GM21381 (cell line): ENCODE measurements at regions not wholly inside any gene's neighbourhood (a gene's known extent, or its start where the extent isn't known, plus 50 kb on each side); places are given as distances from the start of the nearest gene placed in this dataset.
"Not testable (repeated sequence)": the region's sequence is repeated elsewhere in the genome, so short reads cannot be mapped to it uniquely, and the experiment has no call there.

Experiments used
- ATAC-seq: cut with Tn5 transposase; IDR thresholded peaks from one replicate; pipeline ENCODE4 v1.9.1; 2021; ENCODE audit warnings: mild to moderate bottlenecking, moderate library complexity; ENCODE audit not compliant: unreplicated experiment

GRCh38 chr5:136924490-136924889 is 559.1 kb upstream of the TRPC7 start:
- no peak for ATAC-seq

- ATAC-seq = no peak
Observed at GRCh38 chr5:136910625-136911024, 545.3 kb upstream of the TRPC7 start.

- ATAC-seq = no peak
Observed at GRCh38 chr5:136909906-136910305, 544.6 kb upstream of the TRPC7 start.

- ATAC-seq = no peak
Observed at GRCh38 chr5:136907371-136907770, 542.0 kb upstream of the TRPC7 start.

- ATAC-seq = no peak
Observed at GRCh38 chr5:136906545-136906944, 541.2 kb upstream of the TRPC7 start.

- ATAC-seq = no peak
Observed at GRCh38 chr5:136905571-136905970, 540.2 kb upstream of the TRPC7 start.

- no peak for ATAC-seq
Observed at GRCh38 chr5:136894070-136894469, 528.7 kb upstream of the TRPC7 start.

- ATAC-seq = no peak
Observed at GRCh38 chr5:136892000-136892399, 526.7 kb upstream of the TRPC7 start.

GRCh38 chr5:136891175-136891972 is 526.0 kb upstream of the TRPC7 start:
- no peak for ATAC-seq

GRCh38 chr5:136890431-136891148 is 525.2 kb upstream of the TRPC7 start:
- ATAC-seq = no peak

GRCh38 chr5:136886608-136887007 is 521.3 kb upstream of the TRPC7 start:
- ATAC-seq = no peak

- ATAC-seq = no peak
Observed at GRCh38 chr5:136864960-136865359, 499.6 kb upstream of the TRPC7 start.

- no peak for ATAC-seq
Observed at GRCh38 chr5:136856648-136857047, 491.3 kb upstream of the TRPC7 start.

- no peak for ATAC-seq
Observed at GRCh38 chr5:136853971-136854370, 488.6 kb upstream of the TRPC7 start.

- ATAC-seq = no peak
Observed at GRCh38 chr5:136840601-136841000, 475.3 kb upstream of the TRPC7 start.

GRCh38 chr5:136836093-136836492 is 470.7 kb upstream of the TRPC7 start:
- ATAC-seq = no peak

GRCh38 chr5:136820848-136821247 is 455.5 kb upstream of the TRPC7 start:
- no peak for ATAC-seq

- no peak for ATAC-seq
Observed at GRCh38 chr5:136819526-136820302, 454.4 kb upstream of the TRPC7 start.

GRCh38 chr5:136816327-136816726 is 451.0 kb upstream of the TRPC7 start:
- no peak for ATAC-seq

- no peak for ATAC-seq
Observed at GRCh38 chr5:136814619-136815378, 449.5 kb upstream of the TRPC7 start.

GRCh38 chr5:136812270-136812669 is 446.9 kb upstream of the TRPC7 start:
- ATAC-seq = not testable (repeated sequence)
